Central memory CD4-positive, alpha-beta T cell (primary cell): ENCODE measurements at regions not wholly inside any gene's neighbourhood (a gene's known extent, or its start where the extent isn't known, plus 50 kb on each side); places are given as distances from the start of the nearest gene placed in this dataset.

ENCODE experiments used
- DNase-seq: peaks from one replicate; pipeline ENCODE4 v3.0.0; 2022

DNA sequence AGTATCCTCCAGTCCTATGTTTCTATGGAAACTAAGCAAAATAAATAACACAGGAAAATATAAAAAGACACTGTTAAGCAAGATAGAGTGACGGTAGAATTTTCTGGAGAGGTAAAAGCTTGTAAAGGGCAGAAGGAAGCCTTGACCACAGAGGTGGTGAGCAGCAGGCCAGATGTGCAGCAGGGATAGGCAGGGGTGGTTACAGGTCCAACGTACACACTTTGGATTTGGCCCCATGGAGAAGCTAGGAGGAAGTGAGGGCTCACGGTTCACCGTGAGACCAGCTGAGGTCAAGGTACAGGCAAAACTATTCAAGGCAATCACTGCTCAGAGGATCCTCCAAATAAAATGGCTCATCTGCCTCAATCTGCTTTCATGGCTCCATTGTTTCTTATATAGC, 242.8 kb downstream of the B3GLCT start:
- no peak for DNase-seq

DNA sequence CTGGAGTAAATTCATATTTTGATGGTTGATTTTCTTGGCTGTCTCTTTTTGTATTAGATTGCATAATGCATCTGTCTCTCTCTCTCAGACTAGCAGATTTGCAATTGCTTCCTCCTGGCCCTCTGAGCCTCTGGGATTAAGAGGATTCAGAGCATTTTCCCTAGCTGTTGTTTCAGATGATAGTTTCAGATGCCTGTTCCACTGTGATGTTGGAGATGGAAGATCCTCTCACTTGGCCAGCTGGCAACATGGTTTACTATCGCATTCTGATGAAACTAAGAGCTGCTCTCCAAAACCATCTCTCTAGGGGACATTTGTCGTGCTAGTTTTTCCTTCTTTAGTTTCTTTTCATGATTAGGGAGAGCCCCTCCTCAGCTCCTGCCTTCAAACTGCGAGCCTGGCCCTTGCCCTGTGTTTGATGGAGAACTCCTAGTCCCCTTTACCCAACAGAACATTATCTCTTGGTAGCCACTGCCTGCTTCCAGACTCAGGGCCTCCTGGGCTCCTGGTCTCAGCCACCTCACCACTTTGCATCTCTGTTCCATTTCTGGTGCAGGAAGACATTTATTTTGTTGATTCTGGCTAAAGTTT, 244.6 kb downstream of the B3GLCT start:
- no peak for DNase-seq

DNA sequence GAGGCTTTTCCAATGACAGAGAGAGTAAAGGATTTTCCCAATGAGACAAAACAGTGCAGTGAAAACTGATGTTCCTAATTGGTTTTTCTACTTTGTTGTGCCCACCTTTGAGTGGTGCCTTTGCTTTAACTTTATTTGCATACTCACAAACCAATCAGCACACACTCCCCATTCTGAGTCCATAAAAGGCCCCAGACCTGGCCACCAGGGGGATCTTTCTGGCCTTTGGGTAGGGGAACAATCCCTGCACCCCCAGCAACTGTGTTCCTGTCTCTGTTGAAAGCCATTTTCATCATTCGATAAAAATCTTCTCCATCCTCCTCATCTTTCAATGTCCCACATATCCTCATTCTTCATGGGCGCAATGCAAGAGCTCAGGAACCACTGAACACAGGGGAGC, 252.8 kb downstream of the B3GLCT start:
- DNase-seq, result no peak

DNA sequence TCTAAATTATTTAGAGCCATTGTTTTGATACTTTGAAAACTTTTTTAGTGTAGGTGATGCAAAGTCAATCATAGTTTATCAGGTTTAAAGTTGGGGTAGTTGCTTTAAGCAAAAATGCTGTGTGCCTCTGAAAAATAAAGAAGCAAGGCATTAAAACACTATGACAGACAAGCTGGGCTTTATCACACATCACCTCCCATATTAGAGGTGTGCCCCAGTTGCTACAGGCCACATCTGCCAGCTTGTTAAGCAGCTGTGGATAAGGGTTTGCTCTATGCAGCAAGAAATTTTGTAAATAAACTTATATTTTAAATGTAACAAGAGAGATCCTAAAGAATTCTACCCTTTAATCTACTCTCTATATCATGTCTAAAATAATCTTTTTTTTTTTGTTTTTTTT, 255.8 kb downstream of the B3GLCT start:
- no peak for DNase-seq

DNA sequence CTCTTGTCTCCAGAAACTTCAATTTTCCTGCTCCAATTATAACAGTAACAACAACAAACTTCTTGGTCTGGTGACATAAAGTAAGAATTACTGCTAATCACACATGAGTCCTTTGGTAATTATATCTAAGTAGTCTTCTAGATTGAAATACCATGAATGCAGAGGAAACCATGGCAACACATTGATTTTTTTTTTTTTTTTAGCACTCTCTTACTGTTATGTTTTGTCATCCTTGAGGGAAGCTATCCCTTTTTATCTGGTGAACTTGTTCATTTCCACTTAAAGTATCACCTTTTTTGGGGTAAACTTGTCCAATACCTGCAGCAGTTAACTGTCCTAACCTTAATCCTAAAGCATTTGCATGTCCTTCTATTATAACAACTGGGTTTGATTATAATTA, 256.3 kb downstream of the B3GLCT start:
- no peak for DNase-seq

DNA sequence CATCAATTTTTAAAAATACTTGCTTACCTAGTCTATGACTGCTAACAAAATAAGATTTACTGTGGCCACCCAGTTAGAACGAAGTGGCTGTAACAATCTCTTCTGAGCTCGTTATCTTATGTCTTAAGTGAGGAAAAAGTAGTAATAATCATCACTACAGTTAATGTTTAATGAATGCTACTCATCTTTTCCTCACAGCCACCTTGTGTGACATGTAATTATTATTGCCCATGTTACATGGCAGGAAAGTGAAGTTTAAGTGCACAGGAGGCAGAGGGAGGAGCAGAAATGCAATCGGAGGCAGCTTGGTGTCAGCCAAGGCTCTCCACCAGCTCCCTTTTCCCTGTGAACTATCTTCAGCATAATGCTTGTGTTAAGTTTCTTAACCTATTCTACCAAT, 260.3 kb downstream of the B3GLCT start:
- no peak for DNase-seq

DNA sequence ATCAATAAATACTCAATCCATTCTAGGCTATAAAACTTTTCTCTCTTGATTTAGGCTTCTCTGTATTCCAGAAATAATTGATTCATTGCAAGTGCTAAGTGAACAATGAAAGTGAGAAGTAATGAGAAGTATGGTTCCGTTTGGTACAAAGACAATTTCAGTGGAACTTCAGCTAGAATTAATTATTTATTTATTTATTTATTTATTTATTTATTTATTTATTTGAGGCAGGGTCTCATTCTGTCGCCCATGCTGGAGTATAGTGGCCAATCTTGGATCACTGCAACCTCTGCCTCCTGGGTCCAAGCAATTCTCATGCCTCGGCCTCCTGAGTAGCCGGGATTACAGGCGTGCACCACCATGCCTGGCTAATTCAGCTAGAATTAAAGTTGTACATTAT, 262.1 kb downstream of the B3GLCT start:
- DNase-seq, result no peak

DNA sequence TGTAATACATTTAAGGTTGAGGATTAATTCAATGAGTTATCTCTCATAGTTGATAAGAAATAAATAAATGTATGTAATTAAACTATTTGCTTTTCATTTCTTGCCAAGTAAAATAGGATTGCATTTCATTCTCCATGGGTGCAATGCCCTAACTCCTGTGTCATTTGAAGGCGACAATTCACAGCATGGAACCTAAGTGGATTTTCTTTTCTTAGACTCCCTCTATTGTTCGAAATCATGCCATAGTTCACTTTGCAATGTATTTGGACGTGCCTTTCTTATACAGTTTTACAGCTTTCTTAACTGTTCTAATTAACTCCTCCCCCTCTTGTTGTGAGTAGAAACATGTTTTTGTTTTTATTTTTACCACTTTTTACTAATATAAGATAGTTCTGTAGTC, 263.0 kb downstream of the B3GLCT start:
- no peak for DNase-seq

DNA sequence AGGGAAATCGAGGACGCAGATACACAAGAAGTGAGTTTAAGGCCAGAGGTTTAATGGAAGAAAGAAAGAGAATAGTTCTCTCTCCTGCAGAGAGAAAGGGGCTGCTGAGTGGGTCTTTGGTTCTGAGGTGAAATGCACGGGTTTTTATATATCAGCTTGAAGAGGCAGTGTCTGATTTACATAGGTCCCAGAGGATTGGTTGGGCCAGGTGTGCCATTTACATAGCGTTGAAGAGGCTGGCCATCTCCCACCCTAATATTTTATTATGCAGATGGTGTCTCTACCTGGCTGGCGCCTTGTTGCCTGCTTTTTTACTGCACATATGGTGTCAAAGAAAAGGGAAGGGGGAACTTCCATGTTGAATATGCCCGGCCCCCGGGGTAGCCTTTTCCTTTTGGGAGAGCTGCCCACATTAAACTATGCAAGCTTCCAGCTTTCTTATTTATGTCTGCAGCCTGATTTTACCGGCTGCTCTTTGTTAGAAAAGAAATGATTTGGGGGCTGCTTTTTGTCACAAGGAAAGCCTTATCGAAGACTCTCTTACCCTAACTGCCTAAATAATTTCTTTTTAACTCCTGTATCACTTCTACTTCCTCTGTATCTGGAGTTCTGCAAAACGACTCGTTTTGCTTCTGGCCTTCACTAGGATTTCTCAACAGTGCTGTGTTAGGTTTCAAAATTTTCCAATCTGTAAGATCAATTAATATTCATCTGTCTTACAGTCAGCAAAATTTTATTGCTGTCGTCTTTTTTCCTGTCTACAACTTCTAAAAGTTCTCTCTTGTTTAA, 268.5 kb downstream of the B3GLCT start:
- no peak for DNase-seq

DNA sequence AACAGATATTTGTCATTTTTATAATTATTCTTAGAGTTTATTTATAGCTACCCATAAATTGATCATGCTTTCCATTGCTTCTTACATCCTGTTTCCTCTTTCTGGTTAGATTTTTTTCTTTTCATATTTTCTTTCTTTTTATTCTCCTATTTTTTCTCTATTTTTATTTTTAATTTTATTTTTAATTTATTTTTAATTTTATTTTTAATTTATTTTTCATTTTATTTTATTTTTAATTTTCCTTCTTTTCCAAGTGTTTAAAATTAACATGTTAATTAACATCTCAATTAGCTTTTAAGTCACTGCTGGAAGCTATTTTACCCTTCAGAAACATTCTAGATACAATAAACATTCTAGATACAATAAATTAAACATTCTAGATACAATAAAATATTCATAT, 269.6 kb downstream of the B3GLCT start:
- no peak for DNase-seq

DNA sequence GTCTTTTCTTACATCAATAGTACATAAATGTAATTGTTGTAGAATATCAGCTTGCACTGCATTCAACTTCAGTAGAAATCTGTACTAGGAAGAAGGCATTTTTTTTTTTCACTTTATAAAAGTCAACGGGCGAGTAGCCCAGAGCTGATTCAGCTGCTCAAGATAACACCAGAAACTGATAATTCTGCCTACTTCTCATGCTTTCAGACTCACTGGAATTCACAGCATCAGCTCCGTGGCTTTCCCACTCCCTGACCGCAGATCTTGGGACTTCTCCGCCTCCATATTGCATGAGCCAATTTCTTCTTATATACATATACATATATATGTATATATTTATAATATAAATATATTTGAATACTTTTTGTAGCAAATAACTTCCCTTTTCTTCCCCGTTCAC, 263.1 kb upstream of the RXFP2 start:
- no peak for DNase-seq

DNA sequence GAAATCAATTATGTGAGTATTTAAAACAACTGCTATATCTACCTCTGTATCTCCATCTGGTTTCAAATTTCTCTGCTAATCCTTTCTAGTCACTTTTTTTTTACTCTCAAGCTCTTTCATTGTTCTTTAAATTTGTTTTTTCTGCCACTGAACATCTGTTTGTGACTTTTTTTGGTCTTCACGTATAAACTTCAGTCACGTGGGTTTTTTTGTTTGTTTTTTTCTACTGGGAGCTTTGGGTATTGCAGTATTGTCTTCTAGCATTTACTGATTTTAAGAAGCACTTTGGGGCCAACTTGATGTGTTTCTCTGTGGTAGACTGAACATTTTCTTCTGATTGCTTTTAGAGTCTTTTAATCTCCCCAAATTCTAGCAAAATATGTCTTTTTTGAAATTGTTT, 262.6 kb upstream of the RXFP2 start:
- DNase-seq, result no peak

DNA sequence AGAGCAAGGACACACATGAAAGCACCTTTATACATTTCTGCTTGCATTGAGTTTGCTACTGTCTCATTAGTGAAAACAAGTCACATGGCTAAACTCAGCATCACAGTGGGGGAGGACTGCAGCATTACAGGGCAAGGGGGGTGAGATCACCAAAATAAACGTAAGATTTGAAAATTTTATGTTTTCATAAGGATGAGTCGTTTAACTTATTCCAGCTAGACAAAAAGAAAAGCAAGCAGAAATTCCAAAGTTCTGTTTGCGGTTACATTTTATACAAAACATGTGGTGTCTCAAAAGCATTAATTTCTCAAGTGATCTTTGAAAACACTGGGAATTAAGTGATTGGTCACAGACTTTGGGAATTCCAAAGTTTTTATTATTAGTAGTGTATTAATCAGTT, 261.4 kb upstream of the RXFP2 start:
- no peak for DNase-seq

DNA sequence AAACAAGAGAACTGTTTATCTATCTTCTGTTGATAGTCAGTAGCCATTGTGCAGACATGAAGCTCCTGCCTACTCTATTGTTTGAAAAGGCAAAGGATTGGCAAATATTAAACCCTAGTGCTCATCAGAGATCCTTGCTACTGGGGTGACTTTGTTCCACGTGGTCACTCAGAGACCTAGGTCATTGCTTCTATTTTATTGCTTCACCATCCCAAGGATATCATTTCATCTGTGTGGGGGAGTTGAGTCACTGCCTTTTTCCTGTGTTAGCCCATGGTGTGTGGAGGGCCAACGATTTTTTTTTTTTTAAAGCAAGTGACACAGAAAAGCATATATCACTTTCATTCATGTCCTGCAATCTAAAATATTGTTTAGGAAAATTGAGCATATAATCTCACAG, 254.1 kb upstream of the RXFP2 start:
- no peak for DNase-seq

DNA sequence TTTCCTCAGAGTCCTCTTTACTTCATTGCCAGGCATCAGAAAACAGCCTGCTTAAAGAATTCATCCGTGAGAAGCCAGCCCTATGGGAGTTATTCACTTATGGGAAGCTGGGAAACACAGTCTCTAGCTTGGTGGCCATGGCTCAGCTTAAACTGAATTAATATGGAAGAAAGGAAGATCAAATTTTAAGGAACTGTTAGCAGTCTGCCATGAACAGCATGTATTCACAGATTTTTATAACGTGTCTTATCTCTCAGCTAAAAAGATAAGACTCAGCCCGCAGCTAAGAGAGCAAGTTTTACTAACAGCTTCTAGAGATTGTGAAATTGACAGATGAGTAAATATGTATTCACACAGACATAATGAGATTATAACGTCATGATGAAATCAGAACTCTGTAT, 253.7 kb upstream of the RXFP2 start:
- DNase-seq, result no peak

DNA sequence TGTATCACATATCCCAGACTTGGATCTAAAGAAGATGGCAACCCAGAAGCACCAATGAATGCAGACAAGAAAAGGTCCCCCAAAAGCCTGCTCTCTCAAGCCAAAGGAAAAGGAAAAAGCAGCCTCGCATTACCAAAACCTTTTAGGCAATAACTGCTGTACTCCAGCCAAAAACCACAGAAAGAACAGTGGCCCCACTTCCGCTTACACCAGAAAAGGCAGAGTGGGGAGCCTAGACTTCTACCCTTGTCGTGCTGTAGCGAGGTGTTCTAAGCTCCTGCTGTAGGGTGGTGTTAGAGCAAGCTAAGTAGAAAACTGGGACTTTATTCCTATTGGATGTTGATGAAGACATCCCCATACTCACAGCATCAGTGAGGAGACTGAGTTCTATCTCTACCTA, 244.0 kb upstream of the RXFP2 start:
- DNase-seq, result no peak

DNA sequence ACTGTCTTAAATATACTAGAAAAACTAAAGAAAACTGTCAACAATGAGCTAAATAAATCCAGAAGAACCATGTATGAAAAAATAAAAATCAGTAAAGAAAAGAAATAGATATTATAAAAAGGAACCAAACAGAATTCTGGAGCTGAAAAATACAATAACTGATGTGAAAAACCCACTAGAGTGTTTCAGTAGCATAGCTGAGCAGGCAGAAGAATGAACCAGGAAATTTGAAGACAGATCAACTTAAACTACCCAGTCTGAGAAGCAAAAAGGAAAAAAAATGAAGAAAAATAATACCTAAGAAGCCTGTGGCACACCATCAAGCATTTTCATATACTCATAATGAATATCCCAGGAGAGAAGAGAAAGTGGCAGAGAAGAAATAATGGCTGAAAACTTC, 240.1 kb upstream of the RXFP2 start:
- no peak for DNase-seq

DNA sequence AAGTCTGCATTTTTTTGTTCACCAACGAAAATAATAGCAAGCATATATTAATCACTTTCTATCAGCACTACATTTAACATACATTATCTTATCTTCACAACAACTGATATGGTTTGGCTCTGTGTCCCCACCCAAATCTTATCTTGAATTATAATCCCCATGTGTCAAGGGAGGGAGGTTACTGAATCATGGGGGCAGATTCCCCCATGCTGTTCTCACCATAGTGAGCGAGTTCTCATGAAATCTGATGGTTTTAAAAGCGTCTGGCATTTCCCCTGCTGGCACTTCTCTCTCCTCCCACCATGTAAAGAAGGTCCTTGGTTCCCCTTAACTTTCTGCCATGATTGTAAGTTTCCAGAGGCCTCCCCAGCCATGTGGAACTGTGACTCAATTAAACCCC, 235.7 kb upstream of the RXFP2 start:
- no peak for DNase-seq

DNA sequence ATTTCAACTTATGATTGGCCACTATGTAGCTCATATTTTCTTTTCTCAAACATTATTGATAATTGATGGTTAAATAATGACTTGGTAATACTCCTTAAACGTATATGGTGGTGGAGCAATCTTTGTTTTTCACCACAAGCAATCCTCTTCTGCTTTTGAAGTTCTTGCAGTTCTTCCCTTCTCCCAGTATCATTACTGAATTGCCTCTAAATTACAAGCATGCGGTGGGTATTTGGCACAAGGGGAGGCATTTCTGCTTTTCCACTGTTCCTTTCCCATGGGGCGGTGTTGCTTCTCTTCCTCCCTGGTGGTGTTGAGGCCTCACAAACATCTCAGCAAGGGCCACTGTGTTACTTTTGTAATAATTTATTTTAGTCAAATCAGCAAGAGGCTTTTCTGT, 234.4 kb upstream of the RXFP2 start:
- no peak for DNase-seq

DNA sequence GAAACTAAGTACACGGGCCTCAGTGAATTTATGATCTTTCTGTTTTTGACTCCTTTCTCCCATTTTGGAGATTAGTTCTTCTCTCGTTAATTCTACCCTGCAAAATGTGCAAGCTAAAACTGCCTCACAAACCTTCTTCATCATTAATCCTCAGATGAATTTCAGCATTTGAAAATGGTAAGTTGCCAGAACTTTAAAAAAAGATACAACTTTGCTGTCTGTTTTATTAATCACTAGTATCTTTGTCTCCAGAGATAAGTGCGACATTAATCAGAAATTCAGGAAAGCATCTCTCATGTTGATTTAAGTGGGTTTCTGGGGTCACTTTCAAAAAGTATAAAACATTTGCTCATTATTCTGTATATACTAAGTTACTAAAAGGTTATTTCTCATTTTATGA, 227.0 kb upstream of the RXFP2 start:
- no peak for DNase-seq

DNA sequence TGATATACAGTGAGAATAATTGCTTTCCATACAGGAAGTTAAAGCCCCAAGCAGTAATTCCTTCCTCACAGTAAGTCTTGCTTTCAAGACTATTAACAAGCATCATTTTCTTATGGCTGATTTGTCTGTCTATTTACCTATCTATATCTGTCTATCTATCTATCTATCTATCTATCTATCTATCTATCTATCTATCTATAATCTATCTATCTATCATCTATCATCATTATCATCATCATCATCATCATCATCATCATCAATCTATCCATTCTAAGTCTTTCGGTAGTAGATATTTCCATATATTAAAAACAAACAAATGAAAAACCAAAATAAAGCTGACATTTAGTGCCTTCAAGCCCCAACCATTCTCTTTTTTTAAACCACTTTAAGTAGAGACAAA, 224.4 kb upstream of the RXFP2 start:
- no peak for DNase-seq

DNA sequence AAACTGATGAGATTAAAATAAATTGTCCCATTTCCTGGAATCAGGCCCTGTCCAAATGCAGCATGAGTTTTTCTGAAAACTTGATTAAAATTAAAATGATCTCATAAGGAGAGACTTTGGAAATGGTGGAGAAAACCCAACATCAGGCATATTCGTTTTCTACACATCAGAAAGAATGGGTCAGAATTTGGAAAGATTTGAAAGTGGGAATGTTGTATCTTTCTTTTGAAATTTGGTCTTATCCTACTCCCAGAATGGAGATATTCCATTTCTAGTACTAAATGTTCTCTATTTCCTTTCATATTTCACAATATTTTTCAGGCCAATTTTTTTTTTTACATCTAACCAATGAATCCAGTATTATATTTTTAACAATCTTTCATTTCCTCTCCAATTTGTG, 223.9 kb upstream of the RXFP2 start:
- no peak for DNase-seq

DNA sequence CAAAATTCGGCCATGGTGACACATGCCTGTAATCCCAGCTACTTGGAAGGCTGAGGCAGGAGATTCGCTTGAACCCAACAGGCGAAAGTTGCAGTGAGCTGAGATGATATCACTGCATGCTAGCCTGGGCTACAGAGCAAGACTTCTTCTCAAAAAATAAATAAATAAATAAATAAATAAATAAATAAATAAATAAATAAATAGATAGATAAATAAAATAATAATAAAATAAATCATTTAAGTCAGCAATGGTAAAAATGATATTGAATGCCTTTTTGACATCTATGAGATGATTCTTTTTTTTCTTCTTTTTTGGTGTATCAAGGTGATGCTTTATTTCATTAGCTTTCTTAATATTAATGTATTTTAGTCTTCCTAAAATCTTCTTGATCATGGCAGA, 221.7 kb upstream of the RXFP2 start:
- DNase-seq, result no peak

DNA sequence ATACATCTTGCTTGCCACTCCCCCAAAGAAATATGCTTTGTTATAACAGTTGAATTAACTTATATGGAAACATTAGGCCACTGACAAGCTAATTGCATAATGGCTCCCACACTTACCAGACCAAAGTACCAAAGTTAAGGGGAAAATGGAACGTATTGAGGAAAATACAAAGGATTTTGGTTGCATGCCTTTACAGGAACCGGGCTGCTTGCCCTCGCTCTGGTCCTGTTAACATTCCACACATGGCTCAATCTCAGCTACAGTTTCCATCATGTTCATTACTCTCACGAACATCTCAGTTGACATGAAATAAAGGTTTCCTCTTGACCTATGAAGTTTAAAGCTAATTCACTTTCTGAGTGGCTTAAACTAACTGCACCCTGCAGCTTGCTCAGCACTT, 220.7 kb upstream of the RXFP2 start:
- no peak for DNase-seq

DNA sequence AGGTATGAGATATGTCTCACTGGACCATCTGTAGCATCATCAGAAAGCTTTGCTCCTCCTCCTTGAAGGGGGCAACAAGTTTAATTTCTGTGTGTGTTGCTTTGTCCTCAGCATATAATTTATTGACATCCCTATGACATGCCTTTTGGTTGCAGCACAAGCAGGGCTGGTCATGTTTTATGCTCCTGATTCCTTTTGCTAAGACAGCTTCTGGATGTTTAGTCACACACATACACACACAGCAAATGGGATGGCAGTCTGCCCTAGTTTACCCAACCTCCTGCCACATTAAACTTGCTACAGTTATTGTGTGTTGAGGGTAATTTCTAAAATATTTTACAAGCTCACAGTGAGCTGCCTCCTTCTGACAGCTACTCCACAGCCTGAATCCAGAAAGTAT, 217.9 kb upstream of the RXFP2 start:
- no peak for DNase-seq
